Panc1 (cell line): ENCODE measurements at regions not wholly inside any gene's neighbourhood (a gene's known extent, or its start where the extent isn't known, plus 50 kb on each side); places are given as distances from the start of the nearest gene placed in this dataset.
"Not testable (repeated sequence)": the region's sequence is repeated elsewhere in the genome, so short reads cannot be mapped to it uniquely, and the experiment has no call there.

Experiments
- CTCF ChIP-seq: fragments of 450-650 bp; IDR thresholded peaks from 2 replicates; pipeline ENCODE4 v1.5.1; 2017; ENCODE audit warnings: mild to moderate bottlenecking
- POLR2AphosphoS5 ChIP-seq: IDR thresholded peaks from 2 replicates; pipeline ENCODE4 v1.6.1; 2012; ENCODE audit warnings: mild to moderate bottlenecking, low read depth, low read length, moderate library complexity
- REST ChIP-seq, 2 experiments: IDR thresholded peaks; 2 replicates each; pipeline ENCODE4 v1.6.1; 2011 to 2012; ENCODE audit warnings: low read depth in 2 of 2, control low read depth in 1 of 2, low read length in 1 of 2, mild to moderate bottlenecking in 1 of 2, moderate library complexity in 1 of 2; ENCODE audit not compliant: insufficient read depth in 1 of 2
- SIN3A ChIP-seq: IDR thresholded peaks from 2 replicates; pipeline ENCODE4 v1.6.1; 2012; ENCODE audit warnings: low read depth, mild to moderate bottlenecking, low read length, moderate library complexity, borderline replicate concordance; ENCODE audit not compliant: insufficient read depth
- TCF7L2 ChIP-seq: IDR thresholded peaks from 2 replicates; pipeline ENCODE4 v1.6.1; 2011; ENCODE audit warnings: mild to moderate bottlenecking, low read depth, low read length, inconsistent platforms

- TF ChIP-seq CTCF; POLR2AphosphoS5; REST (IDR thresholded peaks at IDR 0.05; ENCODE audit: insufficient read depth in 1 of 2, low read depth in 2 of 2, low read length in 1 of 2); TCF7L2; SIN3A: not testable (repeated sequence)
These were observed 56.2 kb upstream of the SPN start for GRCh38 chr16:29606669-29607427.
